Activated CD4-positive, alpha-beta T cell treated with anti-CD3 and anti-CD28 coated beads for 36 hours (primary cell): ENCODE measurements at regions not wholly inside any gene's neighbourhood (a gene's known extent, or its start where the extent isn't known, plus 50 kb on each side); places are given as distances from the start of the nearest gene placed in this dataset.

ENCODE experiments used
- ATAC-seq: fragments of 200-7000 bp; cut with Tn5 transposase; one replicate; pipeline ENCODE4 v1.10.0; 2021; ENCODE audit warnings: mild to moderate bottlenecking, moderate library complexity
- CTCF ChIA-PET: fragments of 350-600 bp; sonication (Branson Sonifier 250); formaldehyde crosslinking; loops from one replicate; lab custom pipeline; 2021; ENCODE audit warnings: antibody characterized with exemption; lab: Charles Lee
- POLR2A ChIA-PET: fragments of 350-600 bp; sonication (Branson Sonifier 250); formaldehyde crosslinking; loops from one replicate; lab custom pipeline; 2021; ENCODE audit warnings: antibody characterized with exemption, inconsistent platforms; lab: Charles Lee
- DNase-seq: peaks from one replicate; pipeline ENCODE4 v3.0.0-alpha.2; 2020
- H3K27ac Mint-ChIP-seq: one replicate; pipeline ENCODE4 v1.8.0; 2021; ENCODE audit warnings: mixed read lengths
- H3K27me3 Mint-ChIP-seq: one replicate; pipeline ENCODE4 v1.8.0; 2021; ENCODE audit warnings: mixed read lengths
- H3K36me3 Mint-ChIP-seq: one replicate; pipeline ENCODE4 v1.8.0; 2021; ENCODE audit warnings: low read depth, mixed read lengths
- H3K4me1 Mint-ChIP-seq: one replicate; pipeline ENCODE4 v1.8.0; 2021; ENCODE audit warnings: mixed read lengths
- H3K4me3 Mint-ChIP-seq: one replicate; pipeline ENCODE4 v1.8.0; 2021; ENCODE audit warnings: mild to moderate bottlenecking, moderate library complexity, mixed read lengths
- H3K9me3 Mint-ChIP-seq: one replicate; pipeline ENCODE4 v1.8.0; 2021; ENCODE audit warnings: low read depth, mixed read lengths
- intact Hi-C, 2 experiments: fragments of 100-400 bp; cut with DNase I in 1 of 2; cut with micrococcal nuclease in 1 of 2; formaldehyde crosslinking; loops; one replicate each; pipeline versions ENCODE4 v1.14.2 to v1.15.1; 2022 to 2024; cut with DNase I, micrococcal nuclease

- Mint-ChIP-seq H3K9me3 (no peaks in the 10 kb centered on the region), H3K27me3 (peaks cover 2% of the 10 kb centered on the region), H3K4me1 (no peaks in the 10 kb centered on the region), H3K36me3 (no peaks in the 10 kb centered on the region), H3K27ac (no peak overlapping the region), H3K4me3 (no peak overlapping the region)
- no peak for ATAC-seq
- ChIA-PET CTCF (no interaction called here), POLR2A (no interaction called here)
- intact Hi-C loops: no loop called here
- DNase-seq: no peak
Measured at GRCh38 chr11:105407101-105407500, 202.8 kb upstream of the GRIA4 start.

DNA sequence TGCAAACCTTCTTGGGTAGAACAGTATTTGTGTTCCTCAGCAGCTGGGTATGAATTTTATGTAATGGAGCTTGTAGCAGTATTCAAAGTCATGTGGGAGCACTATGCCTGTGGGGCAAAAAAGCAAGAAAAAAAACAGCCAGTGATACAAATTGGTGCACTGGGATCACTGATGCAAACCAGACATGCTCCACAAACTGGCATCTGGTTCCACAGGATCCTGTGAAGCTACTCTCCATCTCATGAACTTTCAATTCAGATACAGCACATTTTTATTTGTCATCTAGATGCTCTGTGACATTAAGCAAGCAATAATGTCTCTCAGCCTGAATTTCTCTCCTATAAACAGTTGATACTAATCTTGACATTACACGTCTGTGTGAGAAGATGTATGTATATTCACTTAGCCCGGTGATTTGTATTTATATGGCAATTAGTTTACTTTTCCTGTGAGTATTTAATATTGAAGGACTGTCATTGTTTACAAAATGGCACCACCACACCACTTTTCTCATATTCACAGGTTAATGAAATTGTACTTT, 208.5 kb upstream of the GRIA4 start:
- no peaks in the 10 kb centered on the region for H3K4me1 Mint-ChIP-seq
- H3K4me3 Mint-ChIP-seq: no peak overlapping the region
- CTCF ChIA-PET: interaction anchor here (0.7 kb wide), 1 partner anchor 404 kb away, joined by 3 read pairs; no protein-coding TSS in a partner anchor
- no peak overlapping the region for H3K27ac Mint-ChIP-seq
- no peaks in the 10 kb centered on the region for H3K36me3 Mint-ChIP-seq
- ATAC-seq (no peak), DNase-seq (no peak)
- no peaks in the 10 kb centered on the region for H3K9me3 Mint-ChIP-seq
- POLR2A ChIA-PET: no interaction called here
- intact Hi-C loops: no loop called here
- H3K27me3 Mint-ChIP-seq: peaks cover 8% of the 10 kb centered on the region

DNA sequence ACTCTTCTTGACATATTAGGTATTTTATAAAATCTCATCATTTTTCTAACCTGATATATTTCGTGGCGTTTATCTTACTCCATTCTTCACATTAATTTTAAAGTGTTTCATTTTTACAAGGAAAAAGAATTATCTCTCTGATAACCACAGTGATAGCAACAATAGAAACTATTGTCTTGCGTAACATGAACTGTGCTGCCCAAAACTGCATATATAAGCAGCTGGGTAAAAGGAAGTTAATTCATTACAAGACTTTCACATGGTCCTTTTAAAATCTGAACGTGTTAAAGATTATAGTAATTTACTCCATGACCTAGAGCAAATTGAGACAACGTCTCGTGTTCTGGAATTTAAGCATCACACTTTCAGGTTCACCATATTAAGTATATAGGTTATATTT, 210.4 kb upstream of the GRIA4 start:
- Mint-ChIP-seq H3K27me3 (peaks cover 8% of the 10 kb centered on the region), H3K9me3 (no peaks in the 10 kb centered on the region), H3K4me1 (no peaks in the 10 kb centered on the region), H3K36me3 (no peaks in the 10 kb centered on the region), H3K27ac (no peak overlapping the region), H3K4me3 (no peak overlapping the region)
- POLR2A ChIA-PET: no interaction called here
- ATAC-seq (no peak), DNase-seq (no peak)
- CTCF ChIA-PET: interaction anchor here (1.2 kb wide), 1 partner anchor 38 kb away, joined by 3 read pairs; no protein-coding TSS in a partner anchor
- intact Hi-C loops: no loop called here

- POLR2A ChIA-PET: no interaction called here
- CTCF ChIA-PET: interaction anchor here (1.2 kb wide), 1 partner anchor 37 kb away, joined by 3 read pairs; no protein-coding TSS in a partner anchor
- no peak overlapping the region for H3K27ac Mint-ChIP-seq
- ATAC-seq: no peak
- no peaks in the 10 kb centered on the region for H3K36me3 Mint-ChIP-seq
- intact Hi-C loops: no loop called here
- H3K27me3 Mint-ChIP-seq: peaks cover 8% of the 10 kb centered on the region
- no peaks in the 10 kb centered on the region for H3K4me1 Mint-ChIP-seq
- H3K4me3 Mint-ChIP-seq: no peak overlapping the region
- H3K9me3 Mint-ChIP-seq: no peaks in the 10 kb centered on the region
- DNase-seq: no peak
Measured at GRCh38 chr11:105398636-105399035, 211.2 kb upstream of the GRIA4 start.

DNA sequence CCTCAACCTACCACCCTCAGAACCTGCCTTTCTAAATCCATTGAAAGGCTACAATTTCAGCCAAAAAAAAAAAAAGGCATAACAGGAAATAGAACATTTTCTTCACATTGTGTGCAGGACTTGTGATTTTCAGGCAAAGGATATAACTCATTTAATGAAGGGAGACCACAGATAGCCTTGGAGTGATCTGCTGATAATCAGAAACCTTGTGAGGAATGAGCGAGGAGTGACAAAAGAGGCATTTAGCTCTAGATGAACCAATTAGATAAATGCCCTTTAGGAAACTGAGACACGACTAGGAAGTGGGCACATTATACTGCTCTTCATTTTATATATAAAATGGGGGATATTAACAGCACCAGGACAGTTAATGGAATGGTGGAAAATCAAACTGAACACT, 216.5 kb upstream of the GRIA4 start:
- CTCF ChIA-PET: interaction anchor here (0.6 kb wide), 1 partner anchor 933 kb away, joined by 4 read pairs; no protein-coding TSS in a partner anchor
- Mint-ChIP-seq H3K27ac (no peak overlapping the region), H3K4me3 (no peak overlapping the region), H3K36me3 (no peaks in the 10 kb centered on the region), H3K9me3 (no peaks in the 10 kb centered on the region), H3K27me3 (no peaks in the 10 kb centered on the region), H3K4me1 (no peaks in the 10 kb centered on the region)
- intact Hi-C loops: no loop called here
- ATAC-seq (no peak), DNase-seq (no peak)
- POLR2A ChIA-PET: no interaction called here

- POLR2A ChIA-PET: no interaction called here
- no peaks in the 10 kb centered on the region for H3K9me3 Mint-ChIP-seq
- H3K4me3 Mint-ChIP-seq: no peak overlapping the region
- no peaks in the 10 kb centered on the region for H3K36me3 Mint-ChIP-seq
- intact Hi-C loops: no loop called here
- no peak for DNase-seq
- H3K27ac Mint-ChIP-seq: no peak overlapping the region
- H3K4me1 Mint-ChIP-seq: no peaks in the 10 kb centered on the region
- H3K27me3 Mint-ChIP-seq: no peaks in the 10 kb centered on the region
- no peak for ATAC-seq
- CTCF ChIA-PET: no interaction called here
Measured at GRCh38 chr11:105392556-105392955, 217.3 kb upstream of the GRIA4 start.

DNA sequence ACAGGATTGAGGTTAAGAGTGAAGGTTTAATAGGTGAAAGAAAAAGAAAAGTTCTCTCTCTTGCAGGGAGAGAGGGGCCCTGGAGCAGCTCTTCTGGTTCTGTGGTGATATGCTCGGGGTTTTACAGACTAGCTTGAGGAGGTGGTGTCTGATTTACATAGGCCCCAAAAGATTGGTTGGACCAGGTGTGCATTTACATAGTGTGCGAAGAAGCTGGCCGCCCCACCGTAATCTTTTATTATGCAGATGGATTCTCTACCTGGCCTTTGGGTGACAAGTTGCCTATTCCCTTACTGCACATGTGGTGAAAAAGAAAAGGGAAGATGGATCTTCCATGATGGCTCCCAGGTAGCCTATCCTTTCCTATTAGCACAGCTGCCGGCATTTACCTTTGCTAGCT, 219.9 kb upstream of the GRIA4 start:
- ATAC-seq: no peak
- no peak overlapping the region for H3K4me3 Mint-ChIP-seq
- POLR2A ChIA-PET: no interaction called here
- no peaks in the 10 kb centered on the region for H3K4me1 Mint-ChIP-seq
- H3K9me3 Mint-ChIP-seq: no peaks in the 10 kb centered on the region
- intact Hi-C loops: no loop called here
- no peak for DNase-seq
- CTCF ChIA-PET: no interaction called here
- no peaks in the 10 kb centered on the region for H3K36me3 Mint-ChIP-seq
- no peaks in the 10 kb centered on the region for H3K27me3 Mint-ChIP-seq
- H3K27ac Mint-ChIP-seq: no peak overlapping the region

- ChIA-PET POLR2A (no interaction called here), CTCF (no interaction called here)
- intact Hi-C loops: no loop called here
- Mint-ChIP-seq H3K27ac (no peak overlapping the region), H3K27me3 (no peaks in the 10 kb centered on the region), H3K9me3 (no peaks in the 10 kb centered on the region), H3K36me3 (no peaks in the 10 kb centered on the region), H3K4me3 (no peak overlapping the region), H3K4me1 (no peaks in the 10 kb centered on the region)
- ATAC-seq: no peak
- DNase-seq: no peak
Measured at GRCh38 chr11:105388006-105388405, 221.9 kb upstream of the GRIA4 start.

DNA sequence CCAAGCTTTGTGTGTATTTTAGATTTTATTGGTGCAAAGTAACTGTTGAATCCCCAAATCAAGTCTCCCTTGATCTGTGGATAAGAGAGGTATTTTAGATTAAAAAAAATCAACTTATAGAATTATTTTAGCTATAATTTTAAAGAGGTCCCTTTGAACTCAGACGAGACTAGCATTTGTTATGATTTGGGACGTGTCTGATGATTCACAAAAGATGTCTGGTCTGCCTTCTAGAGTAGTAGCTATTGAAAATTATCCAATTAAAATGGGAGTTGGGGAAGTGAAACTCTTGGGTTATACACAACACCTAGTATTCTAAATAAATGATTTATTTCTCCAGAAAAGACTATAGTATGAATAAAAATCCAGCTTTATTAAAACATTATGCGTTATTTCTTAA, 227.9 kb upstream of the GRIA4 start:
- Mint-ChIP-seq H3K27ac (no peak overlapping the region), H3K4me1 (no peaks in the 10 kb centered on the region), H3K4me3 (no peak overlapping the region), H3K36me3 (no peaks in the 10 kb centered on the region), H3K27me3 (peaks cover 1% of the 10 kb centered on the region), H3K9me3 (no peaks in the 10 kb centered on the region)
- ATAC-seq (no peak), DNase-seq (no peak)
- ChIA-PET CTCF (interaction anchor here (0.6 to 0.7 kb wide), 2 partner anchors 21 to 173 kb away, joined by 3 read pairs; no protein-coding TSS in a partner anchor), POLR2A (no interaction called here)
- intact Hi-C loops: no loop called here

- H3K36me3 Mint-ChIP-seq: no peaks in the 10 kb centered on the region
- no peak for ATAC-seq
- intact Hi-C loops: no loop called here
Measured at GRCh38 chr11:105377870-105378269, 232.0 kb upstream of the GRIA4 start.

DNA sequence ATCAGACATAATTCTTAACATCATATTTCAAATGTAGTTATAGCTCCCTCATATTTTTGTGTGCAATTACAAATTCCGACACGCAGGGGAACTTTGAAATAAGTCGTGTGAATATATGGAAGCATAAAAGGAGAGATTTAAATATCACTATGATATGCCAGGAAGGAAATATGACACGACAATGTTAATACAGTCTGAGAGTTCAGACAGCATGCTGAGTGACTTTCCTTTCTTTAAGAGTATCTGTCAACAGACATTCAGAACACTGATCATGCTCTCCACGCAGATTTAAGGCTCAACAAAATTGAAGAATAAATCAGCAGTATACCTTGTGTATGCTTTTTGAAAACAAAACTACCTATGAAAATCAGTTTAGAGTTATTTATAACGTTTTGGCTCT, 232.6 kb upstream of the CARD18 start:
- DNase-seq (no peak), ATAC-seq (no peak)
- intact Hi-C loops: no loop called here
- Mint-ChIP-seq H3K27ac (no peak overlapping the region), H3K36me3 (no peaks in the 10 kb centered on the region), H3K4me3 (no peak overlapping the region), H3K27me3 (no peaks in the 10 kb centered on the region), H3K4me1 (no peaks in the 10 kb centered on the region), H3K9me3 (peaks cover 5% of the 10 kb centered on the region)
- ChIA-PET POLR2A (no interaction called here), CTCF (no interaction called here)

More at GRCh38 chr11:105377870-105378269, 232.0 kb upstream of the GRIA4 start:
- Mint-ChIP-seq H3K27me3 (peaks cover 1% of the 10 kb centered on the region), H3K27ac (no peak overlapping the region), H3K4me3 (no peak overlapping the region), H3K9me3 (peaks cover 5% of the 10 kb centered on the region), H3K4me1 (no peaks in the 10 kb centered on the region)
- ChIA-PET CTCF (interaction anchor here (0.6 kb wide), 1 partner anchor 16 kb away, joined by 3 read pairs; no protein-coding TSS in a partner anchor), POLR2A (no interaction called here)
- DNase-seq: no peak

- no peak overlapping the region for H3K27ac Mint-ChIP-seq
- DNase-seq (no peak), ATAC-seq (no peak)
- CTCF ChIA-PET: no interaction called here
- POLR2A ChIA-PET: no interaction called here
- H3K4me3 Mint-ChIP-seq: no peak overlapping the region
- no peaks in the 10 kb centered on the region for H3K4me1 Mint-ChIP-seq
- H3K27me3 Mint-ChIP-seq: no peaks in the 10 kb centered on the region
- intact Hi-C loops: no loop called here
- H3K9me3 Mint-ChIP-seq: peaks cover 5% of the 10 kb centered on the region
- no peaks in the 10 kb centered on the region for H3K36me3 Mint-ChIP-seq
Measured at GRCh38 chr11:105371311-105371710, 231.7 kb upstream of the CARD18 start.
